H1 (cell line): ENCODE measurements at regions not wholly inside any gene's neighbourhood (a gene's known extent, or its start where the extent isn't known, plus 50 kb on each side); places are given as distances from the start of the nearest gene placed in this dataset.

Experiments
- BCL11A ChIP-seq, 2 experiments: IDR thresholded peaks; one replicate each; pipeline ENCODE4 v1.6.1; 2011; ENCODE audit warnings: low read depth in 2 of 2, low read length in 2 of 2, mild to moderate bottlenecking in 2 of 2
- CEBPB ChIP-seq: IDR thresholded peaks from 2 replicates; pipeline ENCODE4 v1.6.1; 2012; ENCODE audit warnings: low read depth, low read length
- SIN3A ChIP-seq, 2 experiments: IDR thresholded peaks in 1 of 2; conservative IDR thresholded peaks in 1 of 2; 2 replicates each; pipeline ENCODE4 v1.6.1; 2011 to 2012; ENCODE audit warnings: low read length in 2 of 2, improper control_type of control experiment in 1 of 2, low read depth in 1 of 2, mild to moderate bottlenecking in 1 of 2

DNA sequence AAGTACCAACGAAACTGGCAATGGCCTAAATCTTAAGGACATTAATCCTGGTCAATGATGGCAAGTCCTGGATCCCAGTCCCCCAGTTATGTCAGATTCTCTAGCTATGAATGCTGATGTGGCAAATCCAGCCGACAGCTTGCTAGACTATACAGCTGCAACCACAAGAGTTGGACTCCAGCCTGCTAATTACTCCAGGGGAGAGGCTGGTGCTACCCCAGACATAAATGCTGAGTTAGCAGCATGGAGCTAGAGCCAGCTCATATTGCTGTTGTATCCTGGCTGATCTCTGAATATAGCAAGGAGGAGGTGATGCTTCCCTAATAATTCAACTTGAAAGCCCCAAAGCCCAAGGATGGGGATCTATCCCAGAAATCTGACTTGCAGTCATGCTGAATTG is 207.1 kb downstream of the LRRN1 start (continued):
- TF ChIP-seq CEBPB (no peak), BCL11A (IDR thresholded peaks at IDR 0.05; ENCODE audit: low read depth in 2 of 2, low read length in 2 of 2) (no peak), SIN3A (conservative IDR thresholded peaks at IDR 0.05 in 1 of 2, IDR thresholded peaks at IDR 0.05 in 1 of 2; ENCODE audit: low read depth in 1 of 2, low read length in 2 of 2) (no peak)
